NCI-H524 treated with DMSO at 0.1 percent for 48 hours (cell line): ENCODE measurements at regions not wholly inside any gene's neighbourhood (a gene's known extent, or its start where the extent isn't known, plus 50 kb on each side); places are given as distances from the start of the nearest gene placed in this dataset.
"Not testable (repeated sequence)": the region's sequence is repeated elsewhere in the genome, so short reads cannot be mapped to it uniquely, and the experiment has no call there.

Source experiments
- DNase-seq: peaks from one replicate; lab custom pipeline; 2025; lab: John Stamatoyannopoulos, UW

- no peak for DNase-seq
These were observed 84.7 kb upstream of the HMGA2 start for GRCh38 chr12:65739606-65740005.

- no peak for DNase-seq
These were observed 83.8 kb upstream of the HMGA2 start for GRCh38 chr12:65740506-65740872.

GRCh38 chr12:65740873-65741600 is 83.2 kb upstream of the HMGA2 start:
- peak; percentile 18 for DNase-seq

GRCh38 chr12:65741656-65742017 is 82.6 kb upstream of the HMGA2 start:
- DNase-seq = no peak

- DNase-seq = no peak
These were observed 82.0 kb upstream of the HMGA2 start for GRCh38 chr12:65742018-65743010.

DNA sequence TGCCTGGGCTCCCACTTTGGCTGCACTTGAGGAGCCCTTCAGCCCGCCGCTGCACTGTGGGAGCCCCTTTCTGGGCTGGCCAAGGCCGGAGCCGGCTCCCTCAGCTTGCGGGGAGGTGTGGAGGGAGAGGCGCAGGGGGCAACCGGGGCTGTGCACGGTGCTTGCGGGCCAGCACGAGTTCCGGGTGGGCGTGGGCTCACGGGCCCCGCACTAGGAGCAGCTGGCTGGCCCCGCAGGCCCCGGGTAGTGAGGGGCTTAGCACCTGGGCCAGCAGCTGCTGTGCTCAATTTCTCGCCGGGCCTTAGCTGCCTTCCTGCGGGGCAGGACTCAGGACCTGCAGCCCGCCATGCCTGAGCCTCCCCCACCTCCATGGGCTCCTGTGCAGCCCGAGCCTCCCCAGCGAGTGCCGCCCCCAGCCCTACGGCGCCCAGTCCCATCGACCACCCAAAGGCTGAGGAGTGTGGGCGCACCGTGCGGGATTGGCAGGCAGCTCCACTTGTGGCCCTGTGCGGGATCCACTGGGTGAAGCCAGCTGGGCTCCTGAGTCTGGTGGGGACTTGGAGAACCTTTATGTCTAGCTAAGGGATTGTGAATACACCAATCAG is 79.9 kb upstream of the HMGA2 start:
- DNase-seq = not testable (repeated sequence)

- DNase-seq = no peak
These were observed 76.9 kb upstream of the HMGA2 start for GRCh38 chr12:65747338-65747737.

DNA sequence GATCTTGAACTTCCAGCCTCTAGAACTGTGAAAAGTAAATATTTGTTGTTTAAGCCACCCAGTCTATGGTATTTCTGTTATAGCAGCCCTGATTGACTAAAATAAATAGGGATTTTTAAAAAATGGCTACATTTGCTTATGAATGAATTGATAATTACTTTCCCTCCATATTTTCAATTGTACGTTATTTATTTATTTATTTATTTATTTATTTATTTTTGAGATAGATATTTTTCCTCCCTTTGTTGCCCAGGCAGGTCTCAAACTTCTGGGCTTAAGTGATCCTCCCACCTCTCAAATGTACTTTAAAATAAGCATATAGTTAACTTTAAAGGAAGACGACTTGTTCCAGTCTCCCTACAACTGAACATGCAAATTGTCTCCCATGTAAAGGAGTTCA is 76.0 kb upstream of the HMGA2 start:
- no peak for DNase-seq

DNA sequence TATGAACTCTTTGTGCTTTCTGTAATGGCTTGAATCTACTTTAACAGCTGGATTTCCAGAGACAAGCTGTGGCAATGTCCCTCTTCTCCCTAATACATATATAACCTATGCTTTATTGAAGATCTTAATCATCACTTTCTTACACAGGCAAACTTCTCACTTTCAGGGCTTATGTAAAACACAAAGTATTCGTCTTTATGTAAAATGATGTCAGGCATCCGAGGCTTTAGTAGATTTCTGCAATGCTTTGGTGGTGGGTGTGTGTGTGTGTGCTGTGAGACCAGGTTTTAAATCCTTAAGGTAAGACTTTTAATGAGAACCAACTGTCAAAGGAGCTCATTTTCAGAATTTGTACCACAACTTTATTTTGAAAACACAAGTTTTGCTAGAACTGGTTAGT is 70.0 kb upstream of the HMGA2 start:
- DNase-seq = no peak

- no peak for DNase-seq
These were observed 69.3 kb upstream of the HMGA2 start for GRCh38 chr12:65754744-65755595.

GRCh38 chr12:65755596-65755978 is 68.7 kb upstream of the HMGA2 start:
- no peak for DNase-seq

GRCh38 chr12:65756267-65756666 is 68.0 kb upstream of the HMGA2 start:
- DNase-seq = no peak

DNA sequence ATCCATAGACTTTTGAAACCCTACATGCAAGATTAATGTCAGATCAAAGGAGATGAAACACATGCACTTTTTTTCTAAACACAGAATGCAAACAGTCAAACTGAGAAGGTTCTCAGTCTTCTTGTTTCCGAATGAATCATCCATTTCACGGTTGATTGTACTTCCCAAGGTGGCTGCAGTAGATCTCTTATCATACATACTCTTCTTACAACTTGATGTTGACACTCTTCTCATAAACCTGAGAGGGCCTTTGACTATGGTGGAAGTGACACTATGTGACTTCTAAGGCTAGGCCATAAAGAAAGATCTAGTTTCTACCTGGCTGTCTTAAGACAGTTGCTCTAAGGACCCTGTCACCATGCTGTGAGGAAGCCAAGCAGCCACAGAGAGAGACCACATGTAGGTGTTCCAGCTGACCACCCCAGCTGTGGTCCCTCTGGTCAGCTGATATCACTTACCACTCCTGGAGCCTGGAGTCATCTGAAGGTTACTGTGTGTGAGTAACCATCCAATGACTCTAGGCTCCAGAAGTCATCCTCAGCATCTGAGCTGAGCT is 67.2 kb upstream of the HMGA2 start:
- DNase-seq = no peak

DNA sequence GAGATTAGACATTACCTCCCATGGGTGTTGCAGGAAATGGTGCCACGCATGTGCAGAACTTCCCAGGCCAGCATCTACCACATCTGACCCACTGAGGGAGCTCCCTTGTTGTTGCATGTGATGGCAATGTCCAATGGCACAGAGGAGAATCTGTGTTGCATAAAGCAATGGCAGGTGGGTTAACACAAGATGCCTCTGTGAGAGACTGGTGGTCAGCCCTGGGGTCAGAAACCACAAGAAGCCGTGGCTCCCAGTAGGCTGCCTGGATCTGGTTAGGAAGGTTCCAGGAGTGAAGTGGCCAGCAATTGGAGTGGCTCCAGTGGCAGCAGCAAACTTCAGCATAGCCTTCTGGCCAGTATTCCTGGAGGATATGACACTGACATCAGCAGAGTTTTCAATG is 65.9 kb upstream of the HMGA2 start:
- DNase-seq = no peak

- no peak for DNase-seq
These were observed 64.5 kb upstream of the HMGA2 start for GRCh38 chr12:65759735-65760134.

DNA sequence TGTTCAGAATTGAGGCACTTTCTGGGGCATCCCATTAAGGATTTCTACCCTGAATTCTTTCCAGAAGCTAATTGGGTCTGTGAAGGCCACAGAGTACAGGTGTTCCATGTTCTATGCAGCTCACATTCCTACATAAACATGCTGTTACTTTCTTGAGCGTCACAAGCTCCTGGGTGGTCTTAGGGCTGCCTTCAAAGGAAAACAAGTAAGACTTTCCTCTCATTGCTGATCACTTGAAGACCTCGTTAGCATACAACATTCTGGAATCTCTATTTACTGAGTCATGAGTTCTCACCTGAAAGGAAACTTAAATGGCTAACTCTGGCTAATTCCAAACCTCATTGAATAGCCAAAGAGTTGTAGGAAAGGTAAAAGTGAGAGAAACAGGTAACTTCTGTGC is 63.0 kb upstream of the HMGA2 start:
- no peak for DNase-seq

GRCh38 chr12:65764325-65764724 is 60.0 kb upstream of the HMGA2 start:
- no peak for DNase-seq

GRCh38 chr12:65765436-65765813 is 58.9 kb upstream of the HMGA2 start:
- no peak for DNase-seq

DNA sequence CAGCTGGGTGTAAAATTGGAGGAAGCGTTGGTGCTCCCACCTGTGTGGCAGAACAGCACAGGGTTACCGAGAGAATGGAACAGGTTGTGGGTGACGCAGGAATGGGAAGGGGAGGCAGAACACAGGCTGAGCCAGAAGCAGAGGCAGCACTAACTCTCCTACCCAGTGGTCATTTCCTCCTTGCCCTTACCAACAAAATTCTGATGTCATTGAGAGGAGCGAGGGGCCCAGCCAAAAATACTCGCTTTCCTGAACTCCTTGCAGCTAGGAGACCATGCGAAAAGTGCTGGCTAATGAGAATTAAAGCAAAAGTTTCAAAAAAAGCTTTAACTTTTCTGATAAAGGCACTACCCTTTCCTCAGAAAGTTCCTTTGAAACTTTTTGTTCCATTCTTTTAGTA is 54.4 kb upstream of the HMGA2 start:
- DNase-seq = no peak
